ENCODE measurements at regions not wholly inside any gene's neighbourhood (a gene's known extent, or its start where the extent isn't known, plus 50 kb on each side); places are given as distances from the start of the nearest gene placed in this dataset.

DNA sequence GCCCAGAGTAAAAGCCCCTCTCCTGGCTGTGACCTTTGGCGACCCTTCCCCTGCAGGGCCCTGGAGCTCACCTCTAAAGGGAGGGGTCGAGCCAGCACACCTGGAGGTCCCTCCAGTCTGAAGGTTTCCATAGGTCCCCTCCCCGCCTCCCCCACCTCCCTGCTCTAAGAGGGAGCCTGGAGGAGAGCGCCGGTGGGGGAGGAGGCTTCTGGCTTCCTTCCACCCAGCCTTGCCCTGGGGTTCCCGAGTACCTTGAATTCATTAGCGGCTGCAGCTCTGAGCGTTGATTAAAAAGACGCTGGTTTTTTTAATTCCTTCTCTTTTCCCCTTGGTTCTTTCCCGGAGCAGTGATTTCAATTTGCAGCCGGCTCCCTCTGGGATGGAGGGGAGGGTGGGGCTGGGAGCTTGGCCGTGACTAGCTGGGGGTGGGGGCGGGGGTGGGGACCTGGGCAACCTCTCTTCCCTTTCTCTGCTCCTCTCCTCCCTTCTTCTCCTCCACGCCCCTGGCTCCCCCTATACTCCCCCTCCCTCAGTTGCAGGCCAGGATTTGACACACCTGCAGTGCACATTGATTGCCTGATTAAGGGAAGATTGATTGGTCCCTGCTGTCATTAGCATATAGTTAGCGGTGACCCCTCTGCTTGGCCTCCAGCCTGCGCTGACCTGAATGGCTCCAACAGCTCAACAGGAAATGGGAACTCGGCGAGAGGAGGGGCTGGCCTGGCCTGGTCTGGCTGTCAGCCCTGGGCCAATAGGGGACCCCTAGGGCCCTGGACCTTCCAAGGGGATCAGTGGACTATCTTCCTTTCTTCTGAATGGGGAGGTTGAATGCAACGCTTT, 67.5 kb upstream of the RAPGEF1 start:
- TF ChIP-seq ZNF121 (CRISPR knock-in tag; IDR thresholded peaks at IDR 0.05) (no peak), ZNF416 (CRISPR knock-in tag; IDR thresholded peaks at IDR 0.05) (no peak), TEAD1 (CRISPR knock-in tag; IDR thresholded peaks at IDR 0.05) (no peak), RELA (CRISPR knock-in tag; IDR thresholded peaks at IDR 0.05; ENCODE audit: borderline replicate concordance) (no peak), CREB1 (CRISPR knock-in tag; IDR thresholded peaks at IDR 0.05) (no peak), NR2C2 (CRISPR knock-in tag; IDR thresholded peaks at IDR 0.05) (no peak), JUN (CRISPR knock-in tag; IDR thresholded peaks at IDR 0.05) (no peak), ELF4 (CRISPR knock-in tag; IDR thresholded peaks at IDR 0.05; ENCODE audit: low read depth) (no peak), ETV6 (CRISPR knock-in tag; IDR thresholded peaks at IDR 0.05) (no peak)
- TF ChIP-seq, protein P1, sequence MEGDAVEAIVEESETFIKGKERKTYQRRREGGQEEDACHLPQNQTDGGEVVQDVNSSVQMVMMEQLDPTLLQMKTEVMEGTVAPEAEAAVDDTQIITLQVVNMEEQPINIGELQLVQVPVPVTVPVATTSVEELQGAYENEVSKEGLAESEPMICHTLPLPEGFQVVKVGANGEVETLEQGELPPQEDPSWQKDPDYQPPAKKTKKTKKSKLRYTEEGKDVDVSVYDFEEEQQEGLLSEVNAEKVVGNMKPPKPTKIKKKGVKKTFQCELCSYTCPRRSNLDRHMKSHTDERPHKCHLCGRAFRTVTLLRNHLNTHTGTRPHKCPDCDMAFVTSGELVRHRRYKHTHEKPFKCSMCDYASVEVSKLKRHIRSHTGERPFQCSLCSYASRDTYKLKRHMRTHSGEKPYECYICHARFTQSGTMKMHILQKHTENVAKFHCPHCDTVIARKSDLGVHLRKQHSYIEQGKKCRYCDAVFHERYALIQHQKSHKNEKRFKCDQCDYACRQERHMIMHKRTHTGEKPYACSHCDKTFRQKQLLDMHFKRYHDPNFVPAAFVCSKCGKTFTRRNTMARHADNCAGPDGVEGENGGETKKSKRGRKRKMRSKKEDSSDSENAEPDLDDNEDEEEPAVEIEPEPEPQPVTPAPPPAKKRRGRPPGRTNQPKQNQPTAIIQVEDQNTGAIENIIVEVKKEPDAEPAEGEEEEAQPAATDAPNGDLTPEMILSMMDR (IDR thresholded peaks at IDR 0.05) = no peak
- TF ChIP-seq, protein P2, sequence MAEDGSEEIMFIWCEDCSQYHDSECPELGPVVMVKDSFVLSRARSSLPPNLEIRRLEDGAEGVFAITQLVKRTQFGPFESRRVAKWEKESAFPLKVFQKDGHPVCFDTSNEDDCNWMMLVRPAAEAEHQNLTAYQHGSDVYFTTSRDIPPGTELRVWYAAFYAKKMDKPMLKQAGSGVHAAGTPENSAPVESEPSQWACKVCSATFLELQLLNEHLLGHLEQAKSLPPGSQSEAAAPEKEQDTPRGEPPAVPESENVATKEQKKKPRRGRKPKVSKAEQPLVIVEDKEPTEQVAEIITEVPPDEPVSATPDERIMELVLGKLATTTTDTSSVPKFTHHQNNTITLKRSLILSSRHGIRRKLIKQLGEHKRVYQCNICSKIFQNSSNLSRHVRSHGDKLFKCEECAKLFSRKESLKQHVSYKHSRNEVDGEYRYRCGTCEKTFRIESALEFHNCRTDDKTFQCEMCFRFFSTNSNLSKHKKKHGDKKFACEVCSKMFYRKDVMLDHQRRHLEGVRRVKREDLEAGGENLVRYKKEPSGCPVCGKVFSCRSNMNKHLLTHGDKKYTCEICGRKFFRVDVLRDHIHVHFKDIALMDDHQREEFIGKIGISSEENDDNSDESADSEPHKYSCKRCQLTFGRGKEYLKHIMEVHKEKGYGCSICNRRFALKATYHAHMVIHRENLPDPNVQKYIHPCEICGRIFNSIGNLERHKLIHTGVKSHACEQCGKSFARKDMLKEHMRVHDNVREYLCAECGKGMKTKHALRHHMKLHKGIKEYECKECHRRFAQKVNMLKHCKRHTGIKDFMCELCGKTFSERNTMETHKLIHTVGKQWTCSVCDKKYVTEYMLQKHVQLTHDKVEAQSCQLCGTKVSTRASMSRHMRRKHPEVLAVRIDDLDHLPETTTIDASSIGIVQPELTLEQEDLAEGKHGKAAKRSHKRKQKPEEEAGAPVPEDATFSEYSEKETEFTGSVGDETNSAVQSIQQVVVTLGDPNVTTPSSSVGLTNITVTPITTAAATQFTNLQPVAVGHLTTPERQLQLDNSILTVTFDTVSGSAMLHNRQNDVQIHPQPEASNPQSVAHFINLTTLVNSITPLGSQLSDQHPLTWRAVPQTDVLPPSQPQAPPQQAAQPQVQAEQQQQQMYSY (CRISPR knock-in tag; IDR thresholded peaks at IDR 0.05) = no peak
- TF ChIP-seq, protein P3, sequence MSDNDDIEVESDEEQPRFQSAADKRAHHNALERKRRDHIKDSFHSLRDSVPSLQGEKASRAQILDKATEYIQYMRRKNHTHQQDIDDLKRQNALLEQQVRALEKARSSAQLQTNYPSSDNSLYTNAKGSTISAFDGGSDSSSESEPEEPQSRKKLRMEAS (CRISPR knock-in tag; IDR thresholded peaks at IDR 0.05) = 0 out of 2 replicates have a peak, but pooled peaks have one; percentile 36
- TF ChIP-seq, protein P4, sequence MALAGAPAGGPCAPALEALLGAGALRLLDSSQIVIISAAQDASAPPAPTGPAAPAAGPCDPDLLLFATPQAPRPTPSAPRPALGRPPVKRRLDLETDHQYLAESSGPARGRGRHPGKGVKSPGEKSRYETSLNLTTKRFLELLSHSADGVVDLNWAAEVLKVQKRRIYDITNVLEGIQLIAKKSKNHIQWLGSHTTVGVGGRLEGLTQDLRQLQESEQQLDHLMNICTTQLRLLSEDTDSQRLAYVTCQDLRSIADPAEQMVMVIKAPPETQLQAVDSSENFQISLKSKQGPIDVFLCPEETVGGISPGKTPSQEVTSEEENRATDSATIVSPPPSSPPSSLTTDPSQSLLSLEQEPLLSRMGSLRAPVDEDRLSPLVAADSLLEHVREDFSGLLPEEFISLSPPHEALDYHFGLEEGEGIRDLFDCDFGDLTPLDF (CRISPR knock-in tag; IDR thresholded peaks at IDR 0.05) = no peak
- TF ChIP-seq, protein P5, sequence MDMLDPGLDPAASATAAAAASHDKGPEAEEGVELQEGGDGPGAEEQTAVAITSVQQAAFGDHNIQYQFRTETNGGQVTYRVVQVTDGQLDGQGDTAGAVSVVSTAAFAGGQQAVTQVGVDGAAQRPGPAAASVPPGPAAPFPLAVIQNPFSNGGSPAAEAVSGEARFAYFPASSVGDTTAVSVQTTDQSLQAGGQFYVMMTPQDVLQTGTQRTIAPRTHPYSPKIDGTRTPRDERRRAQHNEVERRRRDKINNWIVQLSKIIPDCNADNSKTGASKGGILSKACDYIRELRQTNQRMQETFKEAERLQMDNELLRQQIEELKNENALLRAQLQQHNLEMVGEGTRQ (CRISPR knock-in tag; IDR thresholded peaks at IDR 0.05) = no peak

Measured in WTC11 (cell line).